Upper lobe of left lung (tissue), 4 donors: ENCODE measurements at regions not wholly inside any gene's neighbourhood (a gene's known extent, or its start where the extent isn't known, plus 50 kb on each side); places are given as distances from the start of the nearest gene placed in this dataset.

Source experiments
- EP300 ChIP-seq, 4 donors: sonication (generic); formaldehyde crosslinking; IDR thresholded peaks; one replicate each; pipeline ENCODE4 v1.5.1; 2017; ENCODE audit warnings: antibody characterized with exemption in 4 of 4, control low read depth in 2 of 4
- POLR2A ChIP-seq, 4 donors: fragments of 450-650 bp; IDR thresholded peaks; one replicate each; pipeline ENCODE4 v1.5.1; 2016 to 2017; ENCODE audit warnings: antibody characterized with exemption in 4 of 4, mild to moderate bottlenecking in 2 of 4
- POLR2AphosphoS5 ChIP-seq, 2 donors: sonication (generic); formaldehyde crosslinking; IDR thresholded peaks; one replicate each; pipeline ENCODE4 v1.5.1; 2017; ENCODE audit warnings: antibody characterized with exemption in 2 of 2
- TF ChIP-seq, protein P1 (sequence below), 6 experiments: fragments of 450-650 bp in 4 of 6; fragments of 200-600 bp in 2 of 6; sonication (generic) in 2 of 6; IDR thresholded peaks; one replicate each; pipeline ENCODE4 v1.5.1; 2016 to 2019; ENCODE audit warnings: antibody characterized with exemption in 6 of 6

- TF ChIP-seq POLR2A (IDR thresholded peaks at IDR 0.05) (no peak), EP300 (IDR thresholded peaks at IDR 0.05) (no peak), POLR2AphosphoS5 (IDR thresholded peaks at IDR 0.05) (no peak)
- TF ChIP-seq, protein P1, sequence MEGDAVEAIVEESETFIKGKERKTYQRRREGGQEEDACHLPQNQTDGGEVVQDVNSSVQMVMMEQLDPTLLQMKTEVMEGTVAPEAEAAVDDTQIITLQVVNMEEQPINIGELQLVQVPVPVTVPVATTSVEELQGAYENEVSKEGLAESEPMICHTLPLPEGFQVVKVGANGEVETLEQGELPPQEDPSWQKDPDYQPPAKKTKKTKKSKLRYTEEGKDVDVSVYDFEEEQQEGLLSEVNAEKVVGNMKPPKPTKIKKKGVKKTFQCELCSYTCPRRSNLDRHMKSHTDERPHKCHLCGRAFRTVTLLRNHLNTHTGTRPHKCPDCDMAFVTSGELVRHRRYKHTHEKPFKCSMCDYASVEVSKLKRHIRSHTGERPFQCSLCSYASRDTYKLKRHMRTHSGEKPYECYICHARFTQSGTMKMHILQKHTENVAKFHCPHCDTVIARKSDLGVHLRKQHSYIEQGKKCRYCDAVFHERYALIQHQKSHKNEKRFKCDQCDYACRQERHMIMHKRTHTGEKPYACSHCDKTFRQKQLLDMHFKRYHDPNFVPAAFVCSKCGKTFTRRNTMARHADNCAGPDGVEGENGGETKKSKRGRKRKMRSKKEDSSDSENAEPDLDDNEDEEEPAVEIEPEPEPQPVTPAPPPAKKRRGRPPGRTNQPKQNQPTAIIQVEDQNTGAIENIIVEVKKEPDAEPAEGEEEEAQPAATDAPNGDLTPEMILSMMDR (IDR thresholded peaks at IDR 0.05) = no peak
These were observed 168.6 kb downstream of the TMEM121 start for GRCh38 chr14:105694961-105695360.
